ENCODE measurements at regions not wholly inside any gene's neighbourhood (a gene's known extent, or its start where the extent isn't known, plus 50 kb on each side); places are given as distances from the start of the nearest gene placed in this dataset.

- Histone ChIP-seq H3K4me2 (ENCODE audit: unreplicated experiment) (no peak overlapping the region), H3F3A (ENCODE audit: insufficient read depth) (no peaks in the 10 kb centered on the region), H3K27ac (no peak overlapping the region), H2AFZ (no peak overlapping the region), H3K27me3 (replicated peaks; ENCODE audit: insufficient read depth) (no peaks in the 10 kb centered on the region), H3K9me3 (ENCODE audit: low read depth) (no peaks in the 10 kb centered on the region), H3K9me2 (ENCODE audit: insufficient read depth) (no peaks in the 10 kb centered on the region), H3K9ac (no peak overlapping the region), H4K20me1 (ENCODE audit: insufficient read depth) (no peaks in the 10 kb centered on the region), H3K79me2 (ENCODE audit: insufficient read depth) (no peaks in the 10 kb centered on the region), H3K4me1 (ENCODE audit: insufficient read depth) (no peaks in the 10 kb centered on the region), H3K36me3 (ENCODE audit: low read depth) (no peaks in the 10 kb centered on the region), H3K4me3 (no peak overlapping the region)
- in situ Hi-C loops (cut with MboI) = no loop called here
- DNase-seq = no peak
- 3 to 6% methylated on average over 2 of the region's 2 CpGs for WGBS, 2 experiments (ENCODE audit: low coverage in 1 of 2, low lambda C conversion rate in 2 of 2, missing lambda C conversion rate in 2 of 2)
- TF ChIP-seq EZH2 (IDR thresholded peaks at IDR 0.05; ENCODE audit: insufficient read depth, poor library complexity, severe bottlenecking) (no peak), EZH2phosphoT487 (IDR thresholded peaks at IDR 0.05; ENCODE audit: insufficient read depth, low read depth) (no peak)
Measured at GRCh38 chr10:57817741-57818140, 450.0 kb downstream of the IPMK start.

DNA sequence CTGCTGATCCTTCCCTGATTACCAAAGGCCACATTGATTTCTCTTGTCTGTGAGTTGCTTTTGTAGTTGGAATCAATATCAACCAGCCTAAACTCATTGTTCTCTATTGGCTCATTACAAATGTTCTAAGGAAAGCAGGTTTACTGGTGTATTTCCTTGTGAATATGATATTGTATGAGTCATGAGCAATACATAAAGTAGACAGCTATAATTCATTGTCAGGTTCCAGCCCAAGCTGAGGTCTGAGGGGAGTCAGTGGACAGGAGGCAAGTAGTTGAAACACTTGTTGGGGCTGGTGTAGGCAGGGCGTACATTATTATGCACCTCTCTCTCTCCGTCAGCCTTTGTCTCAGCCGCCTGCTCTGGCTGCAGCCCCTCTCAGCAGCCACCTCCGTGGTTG, 451.7 kb downstream of the IPMK start:
- Histone ChIP-seq H2AFZ (no peak overlapping the region), H3K27ac (no peak overlapping the region), H3K79me2 (ENCODE audit: insufficient read depth) (no peaks in the 10 kb centered on the region), H3K9me2 (ENCODE audit: insufficient read depth) (no peaks in the 10 kb centered on the region), H3K4me1 (ENCODE audit: insufficient read depth) (no peaks in the 10 kb centered on the region), H3K27me3 (replicated peaks; ENCODE audit: insufficient read depth) (no peaks in the 10 kb centered on the region), H3K9me3 (ENCODE audit: low read depth) (no peaks in the 10 kb centered on the region), H3K4me3 (no peak overlapping the region), H3K36me3 (ENCODE audit: low read depth) (no peaks in the 10 kb centered on the region), H3K9ac (no peak overlapping the region), H3F3A (ENCODE audit: insufficient read depth) (no peaks in the 10 kb centered on the region), H4K20me1 (ENCODE audit: insufficient read depth) (no peaks in the 10 kb centered on the region), H3K4me2 (ENCODE audit: unreplicated experiment) (no peak overlapping the region)
- no peak for DNase-seq
- in situ Hi-C loops (cut with MboI) = no loop called here
- no peak for TF ChIP-seq EZH2phosphoT487 (IDR thresholded peaks at IDR 0.05; ENCODE audit: insufficient read depth, low read depth)
- TF ChIP-seq EZH2 (IDR thresholded peaks at IDR 0.05; ENCODE audit: insufficient read depth, poor library complexity, severe bottlenecking) = no peak
- 24 to 27% methylated on average over 4 of the region's 4 CpGs for WGBS, 2 experiments (ENCODE audit: low coverage in 1 of 2, low lambda C conversion rate in 2 of 2, missing lambda C conversion rate in 2 of 2)

DNA sequence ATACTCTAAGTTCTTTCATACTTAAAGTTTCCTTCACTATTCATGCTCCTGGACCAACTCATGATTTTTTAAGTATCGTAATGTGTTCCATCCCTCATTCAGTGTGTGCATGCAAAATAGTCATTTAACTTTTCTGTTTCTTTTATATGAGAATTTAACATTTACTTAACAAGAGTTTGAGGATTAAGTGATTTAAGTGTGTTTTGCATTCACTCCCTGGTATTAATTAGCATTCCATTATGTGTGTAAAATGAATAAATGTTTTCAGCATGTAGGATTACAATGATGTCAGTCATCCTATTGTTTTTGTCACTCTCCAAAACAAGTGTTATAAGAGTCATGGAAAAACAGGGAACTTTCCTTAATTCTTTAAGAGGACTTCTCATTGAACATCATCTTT, 457.7 kb downstream of the IPMK start:
- Histone ChIP-seq H3K27me3 (replicated peaks; ENCODE audit: insufficient read depth) (no peaks in the 10 kb centered on the region), H3K4me1 (ENCODE audit: insufficient read depth) (no peaks in the 10 kb centered on the region), H3K9ac (no peak overlapping the region), H3K9me3 (ENCODE audit: low read depth) (no peaks in the 10 kb centered on the region), H2AFZ (no peak overlapping the region), H3F3A (ENCODE audit: insufficient read depth) (no peaks in the 10 kb centered on the region), H3K4me2 (ENCODE audit: unreplicated experiment) (no peak overlapping the region), H3K27ac (no peak overlapping the region), H3K4me3 (no peak overlapping the region), H4K20me1 (ENCODE audit: insufficient read depth) (no peaks in the 10 kb centered on the region), H3K36me3 (ENCODE audit: low read depth) (no peaks in the 10 kb centered on the region), H3K9me2 (ENCODE audit: insufficient read depth) (no peaks in the 10 kb centered on the region), H3K79me2 (ENCODE audit: insufficient read depth) (no peaks in the 10 kb centered on the region)
- 31% methylated on average over 1 of the region's 1 CpG for WGBS, 2 experiments (ENCODE audit: low coverage in 1 of 2, low lambda C conversion rate in 2 of 2, missing lambda C conversion rate in 2 of 2)
- DNase-seq = no peak
- TF ChIP-seq EZH2 (IDR thresholded peaks at IDR 0.05; ENCODE audit: insufficient read depth, poor library complexity, severe bottlenecking) (no peak), EZH2phosphoT487 (IDR thresholded peaks at IDR 0.05; ENCODE audit: insufficient read depth, low read depth) (no peak)
- in situ Hi-C loops (cut with MboI) = no loop called here

GRCh38 chr10:57807906-57808305, 459.8 kb downstream of the IPMK start:
- no peaks in the 10 kb centered on the region for H3K36me3 ChIP-seq (ENCODE audit: low read depth)
- no peaks in the 10 kb centered on the region for H4K20me1 ChIP-seq (ENCODE audit: insufficient read depth)
- no peaks in the 10 kb centered on the region for H3K27me3 ChIP-seq (replicated peaks; ENCODE audit: insufficient read depth)
- in situ Hi-C loops (cut with MboI) = no loop called here
- H3K27ac ChIP-seq = no peak overlapping the region
- no peaks in the 10 kb centered on the region for H3K9me3 ChIP-seq (ENCODE audit: low read depth)
- WGBS, 2 experiments (ENCODE audit: low coverage in 1 of 2, low lambda C conversion rate in 2 of 2, missing lambda C conversion rate in 2 of 2) = 32 to 35% methylated on average over 5 of the region's 5 CpGs
- H3K4me1 ChIP-seq (ENCODE audit: insufficient read depth) = no peaks in the 10 kb centered on the region
- TF ChIP-seq EZH2 (IDR thresholded peaks at IDR 0.05; ENCODE audit: insufficient read depth, poor library complexity, severe bottlenecking) = no peak
- no peak for TF ChIP-seq EZH2phosphoT487 (IDR thresholded peaks at IDR 0.05; ENCODE audit: insufficient read depth, low read depth)
- no peaks in the 10 kb centered on the region for H3K9me2 ChIP-seq (ENCODE audit: insufficient read depth)
- H3F3A ChIP-seq (ENCODE audit: insufficient read depth) = no peaks in the 10 kb centered on the region
- no peak overlapping the region for H3K9ac ChIP-seq
- H3K4me3 ChIP-seq = no peak overlapping the region
- no peaks in the 10 kb centered on the region for H3K79me2 ChIP-seq (ENCODE audit: insufficient read depth)
- H3K4me2 ChIP-seq (ENCODE audit: unreplicated experiment) = no peak overlapping the region
- DNase-seq = no peak
- no peak overlapping the region for H2AFZ ChIP-seq

- H3K36me3 ChIP-seq (ENCODE audit: low read depth) = no peaks in the 10 kb centered on the region
- 56 to 62% methylated on average over 2 of the region's 2 CpGs for WGBS, 2 experiments (ENCODE audit: low coverage in 1 of 2, low lambda C conversion rate in 2 of 2, missing lambda C conversion rate in 2 of 2)
Measured at GRCh38 chr10:57806675-57807074, 461.0 kb downstream of the IPMK start.

More at GRCh38 chr10:57806675-57807074, 461.0 kb downstream of the IPMK start:
- Histone ChIP-seq H4K20me1 (ENCODE audit: insufficient read depth) (no peaks in the 10 kb centered on the region), H3K9me2 (ENCODE audit: insufficient read depth) (no peaks in the 10 kb centered on the region), H2AFZ (no peak overlapping the region), H3K27me3 (replicated peaks; ENCODE audit: insufficient read depth) (no peaks in the 10 kb centered on the region), H3K4me1 (ENCODE audit: insufficient read depth) (no peaks in the 10 kb centered on the region), H3K4me3 (no peak overlapping the region), H3K4me2 (ENCODE audit: unreplicated experiment) (no peak overlapping the region), H3K9ac (no peak overlapping the region), H3K9me3 (ENCODE audit: low read depth) (no peaks in the 10 kb centered on the region), H3K27ac (no peak overlapping the region), H3K79me2 (ENCODE audit: insufficient read depth) (no peaks in the 10 kb centered on the region), H3F3A (ENCODE audit: insufficient read depth) (no peaks in the 10 kb centered on the region)
- in situ Hi-C loops (cut with MboI) = no loop called here
- TF ChIP-seq EZH2phosphoT487 (IDR thresholded peaks at IDR 0.05; ENCODE audit: insufficient read depth, low read depth) (no peak), EZH2 (IDR thresholded peaks at IDR 0.05; ENCODE audit: insufficient read depth, poor library complexity, severe bottlenecking) (no peak)
- DNase-seq = no peak
